H1 (cell line): ENCODE measurements at regions not wholly inside any gene's neighbourhood (a gene's known extent, or its start where the extent isn't known, plus 50 kb on each side); places are given as distances from the start of the nearest gene placed in this dataset.

ENCODE experiments used
- CTCF ChIP-seq, 3 experiments: IDR thresholded peaks; 1 replicate in 2 of 3; 2 replicates in 1 of 3; pipeline versions ENCODE4 v1.5.1 to v1.6.1; 2011; ENCODE audit warnings: low read length in 3 of 3, mild to moderate bottlenecking in 3 of 3, inconsistent platforms in 2 of 3, low read depth in 1 of 3, moderate library complexity in 1 of 3; ENCODE audit not compliant: insufficient read depth in 1 of 3; ENCODE audit errors: control extremely low read depth in 1 of 3
- EZH2 ChIP-seq: fragments of 200-600 bp; sonication (generic); IDR thresholded peaks from 2 replicates; pipeline ENCODE4 v1.7.1; 2012; ENCODE audit warnings: low read depth, mild to moderate bottlenecking, moderate library complexity, low read length, inconsistent platforms; ENCODE audit not compliant: severe bottlenecking
- NANOG ChIP-seq: IDR thresholded peaks from 2 replicates; pipeline ENCODE4 v1.6.1; 2011; ENCODE audit warnings: low read length, low read depth, mild to moderate bottlenecking, inconsistent platforms; ENCODE audit not compliant: insufficient read depth, poor library complexity, severe bottlenecking
- SP2 ChIP-seq: IDR thresholded peaks from 2 replicates; pipeline ENCODE4 v1.6.1; 2012; ENCODE audit warnings: mild to moderate bottlenecking, low read length, inconsistent platforms
- TAF1 ChIP-seq: IDR thresholded peaks from 2 replicates; pipeline ENCODE4 v1.6.1; 2011; ENCODE audit warnings: mild to moderate bottlenecking, low read depth, low read length

GRCh38 chr1:87958201-87958600, 629.5 kb downstream of the LMO4 start (continued):
- TF ChIP-seq CTCF (IDR thresholded peaks at IDR 0.05; ENCODE audit: control extremely low read depth in 1 of 3, insufficient read depth in 1 of 3, low read depth in 1 of 3, low read length in 3 of 3) (no peak), NANOG (no peak), TAF1 (no peak), EZH2 (no peak), SP2 (no peak)
